SU-DHL-6 (cell line): ENCODE measurements at regions not wholly inside any gene's neighbourhood (a gene's known extent, or its start where the extent isn't known, plus 50 kb on each side); places are given as distances from the start of the nearest gene placed in this dataset.

Source experiments
- H2AFZ ChIP-seq: fragments of 200-600 bp; sonication (generic); 2 replicates; pipeline ENCODE4 v1.6.1; 2014; ENCODE audit warnings: low read depth, mild to moderate bottlenecking, moderate library complexity, mixed read lengths, antibody characterized with exemption, low read length; ENCODE audit not compliant: severe bottlenecking
- H3F3A ChIP-seq: fragments of 200-600 bp; shearing (Covaris generic); 2 replicates; pipeline ENCODE4 v1.6.0; 2016; ENCODE audit warnings: antibody characterized with exemption, mild to moderate bottlenecking; ENCODE audit not compliant: insufficient read depth
- H3K27ac ChIP-seq: fragments of 200-600 bp; sonication (generic); 2 replicates; pipeline ENCODE4 v1.5.1; 2016; ENCODE audit warnings: low read depth, mild to moderate bottlenecking, low read length, moderate library complexity, mixed read lengths
- H3K27me3 ChIP-seq: fragments of 200-600 bp; sonication (generic), shearing (Covaris generic); 2 replicates; pipeline ENCODE4 v1.6.0; 2014; ENCODE audit warnings: mild to moderate bottlenecking, low read length
- H3K36me3 ChIP-seq: fragments of 200-600 bp; sonication (generic); 2 replicates; pipeline ENCODE4 v1.6.1; 2014; ENCODE audit warnings: mild to moderate bottlenecking, low read length, mixed read lengths
- H3K4me2 ChIP-seq: fragments of 300-600, 200-600 bp; shearing (Covaris generic), sonication (generic); 2 replicates; pipeline ENCODE4 v1.6.0; 2014; ENCODE audit warnings: low read length, low read depth, mild to moderate bottlenecking; ENCODE audit not compliant: poor library complexity, severe bottlenecking
- H3K4me3 ChIP-seq: fragments of 200-600 bp; sonication (generic); 2 replicates; pipeline ENCODE4 v1.5.1; 2014; ENCODE audit warnings: antibody characterized with exemption, low read length, mild to moderate bottlenecking, mixed read lengths; ENCODE audit not compliant: insufficient read depth, poor library complexity, severe bottlenecking
- H3K79me2 ChIP-seq: fragments of 200-600 bp; sonication (generic); 2 replicates; pipeline ENCODE4 v1.6.1; 2014; ENCODE audit warnings: mild to moderate bottlenecking, low read length, moderate library complexity; ENCODE audit not compliant: insufficient read depth
- H3K9ac ChIP-seq: fragments of 200-600 bp; sonication (generic); 2 replicates; pipeline ENCODE4 v1.7.0; 2014; ENCODE audit warnings: mild to moderate bottlenecking, low read length
- H3K9me2 ChIP-seq: fragments of 200-600 bp; sonication (generic); replicated peaks from 2 replicates; pipeline ENCODE4 v1.6.1; 2014; ENCODE audit warnings: low read length; ENCODE audit not compliant: insufficient read depth
- H3K9me3 ChIP-seq: fragments of 200-600 bp; sonication (generic); 2 replicates; pipeline ENCODE4 v1.6.1; 2014; ENCODE audit warnings: low read length, mixed read lengths; ENCODE audit not compliant: insufficient read depth
- H4K20me1 ChIP-seq: fragments of 200-600 bp; sonication (generic); 2 replicates; pipeline ENCODE4 v1.6.1; 2014; ENCODE audit warnings: low read depth, mild to moderate bottlenecking, antibody characterized with exemption, low read length, moderate library complexity, mixed read lengths
- CTCF ChIP-seq: fragments of 200-600 bp; sonication (generic); IDR thresholded peaks from one replicate; pipeline ENCODE4 v1.5.1; 2017; ENCODE audit warnings: antibody characterized with exemption, mild to moderate bottlenecking, low read length, moderate library complexity; ENCODE audit not compliant: insufficient read depth, poor library complexity, severe bottlenecking
- EZH2phosphoT487 ChIP-seq: fragments of 200-600 bp; sonication (generic), shearing (Covaris generic); conservative IDR thresholded peaks from 2 replicates; pipeline ENCODE4 v1.6.1; 2018; ENCODE audit warnings: mild to moderate bottlenecking, antibody characterized with exemption, low read length, moderate library complexity, mixed read lengths

DNA sequence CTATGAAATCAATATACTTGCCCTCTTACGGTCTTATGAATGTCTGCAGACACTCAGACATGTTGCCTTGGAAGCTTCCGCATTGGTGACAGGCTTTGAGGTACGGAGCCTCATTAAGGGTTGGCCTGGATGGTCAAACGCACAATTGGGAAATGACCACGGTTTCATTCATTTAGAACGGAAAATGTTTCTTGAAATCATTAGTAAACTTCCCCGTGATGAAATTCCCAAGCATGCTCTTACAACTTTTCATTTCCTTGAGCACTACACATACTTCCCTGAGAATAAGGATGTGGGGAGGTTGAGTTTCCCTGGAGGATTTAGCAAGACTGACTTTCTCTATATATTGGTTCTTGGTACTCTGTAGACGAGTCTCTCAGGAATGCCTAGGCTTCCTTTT is 146.3 kb downstream of the HLX start:
- no peaks in the 10 kb centered on the region for H3K9me2 ChIP-seq
- H3K9ac ChIP-seq = no peak overlapping the region
- no peak overlapping the region for H3K27ac ChIP-seq
- no peaks in the 10 kb centered on the region for H3K9me3 ChIP-seq
- H3F3A ChIP-seq = no peaks in the 10 kb centered on the region
- H3K79me2 ChIP-seq = no peaks in the 10 kb centered on the region
- no peaks in the 10 kb centered on the region for H3K36me3 ChIP-seq
- H3K4me3 ChIP-seq = no peak overlapping the region
- no peak overlapping the region for H3K4me2 ChIP-seq
- H3K27me3 ChIP-seq = no peaks in the 10 kb centered on the region
- H2AFZ ChIP-seq = no peak overlapping the region
- no peaks in the 10 kb centered on the region for H4K20me1 ChIP-seq
- TF ChIP-seq EZH2phosphoT487 = no peak
- no peak for TF ChIP-seq CTCF

DNA sequence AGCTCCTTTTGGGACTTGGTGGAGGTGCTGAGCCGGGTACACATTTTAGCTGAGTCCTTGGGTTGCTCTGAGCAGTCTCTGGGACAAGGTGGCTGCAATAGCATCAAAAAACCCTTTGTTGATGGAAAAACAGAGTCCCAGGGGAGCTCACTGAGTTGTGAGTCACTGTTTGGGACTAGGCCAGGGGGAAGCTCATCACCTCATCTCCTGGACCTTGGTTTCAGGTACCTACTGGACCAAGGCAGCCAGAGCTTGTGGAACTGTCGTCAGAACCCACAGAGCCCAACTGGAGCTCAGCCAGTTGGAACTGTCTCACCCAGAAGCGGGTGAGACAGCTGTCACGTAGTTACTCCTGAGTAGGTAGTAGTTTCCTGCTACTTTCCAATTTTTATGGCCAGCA is 146.7 kb downstream of the HLX start:
- no peak for TF ChIP-seq EZH2phosphoT487
- TF ChIP-seq CTCF = no peak
- no peaks in the 10 kb centered on the region for H3K79me2 ChIP-seq
- H3K27me3 ChIP-seq = no peaks in the 10 kb centered on the region
- H3K4me3 ChIP-seq = no peak overlapping the region
- H3K4me2 ChIP-seq = no peak overlapping the region
- H4K20me1 ChIP-seq = no peaks in the 10 kb centered on the region
- H3F3A ChIP-seq = no peaks in the 10 kb centered on the region
- no peak overlapping the region for H3K27ac ChIP-seq
- no peaks in the 10 kb centered on the region for H3K9me2 ChIP-seq
- H2AFZ ChIP-seq = no peak overlapping the region
- H3K36me3 ChIP-seq = no peaks in the 10 kb centered on the region
- no peak overlapping the region for H3K9ac ChIP-seq
- no peaks in the 10 kb centered on the region for H3K9me3 ChIP-seq

GRCh38 chr1:221029981-221030649 is 150.9 kb downstream of the HLX start:
- H3K9me2 ChIP-seq = no peaks in the 10 kb centered on the region
- no peak overlapping the region for H3K4me2 ChIP-seq
- H3K79me2 ChIP-seq = no peaks in the 10 kb centered on the region
- TF ChIP-seq CTCF (no peak), EZH2phosphoT487 (no peak)
- no peaks in the 10 kb centered on the region for H3K36me3 ChIP-seq
- H3K27ac ChIP-seq = no peak overlapping the region
- H3K9me3 ChIP-seq = no peaks in the 10 kb centered on the region
- no peak overlapping the region for H2AFZ ChIP-seq
- H3K4me3 ChIP-seq = no peak overlapping the region
- no peak overlapping the region for H3K9ac ChIP-seq
- no peaks in the 10 kb centered on the region for H4K20me1 ChIP-seq
- no peaks in the 10 kb centered on the region for H3K27me3 ChIP-seq
- no peaks in the 10 kb centered on the region for H3F3A ChIP-seq
